ENCODE measurements at regions not wholly inside any gene's neighbourhood (a gene's known extent, or its start where the extent isn't known, plus 50 kb on each side); places are given as distances from the start of the nearest gene placed in this dataset.

DNA sequence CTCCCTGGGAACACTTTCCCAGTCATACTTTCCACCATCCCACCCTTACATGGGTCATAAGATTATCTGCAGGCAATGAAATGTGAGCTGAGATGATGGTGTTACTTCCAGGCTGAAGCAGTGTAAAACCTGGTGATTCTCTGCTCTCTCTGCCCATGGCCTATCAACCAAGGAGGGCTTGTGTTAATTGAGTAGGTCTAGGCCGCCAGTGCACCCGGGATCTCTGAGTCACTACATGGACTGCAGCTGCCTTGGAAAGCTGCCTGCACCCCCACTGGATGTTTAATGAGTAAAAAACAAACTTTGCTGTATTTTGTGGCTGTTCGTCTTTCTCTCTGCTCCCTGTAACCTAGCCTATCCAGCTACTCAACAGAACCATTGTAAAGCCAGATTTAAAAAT, 451.7 kb upstream of the SMIM21 start:
- no peaks in the 10 kb centered on the region for H3K36me3 ChIP-seq (ENCODE audit: control insufficient read depth, insufficient read depth, low read length)
- H3K27me3 ChIP-seq (replicated peaks; ENCODE audit: control insufficient read depth, insufficient read depth, low read length), result no peaks in the 10 kb centered on the region
- H3K4me3 ChIP-seq (replicated peaks; ENCODE audit: low read depth, low read length), result no peak overlapping the region
- TF ChIP-seq CTCF (IDR thresholded peaks at IDR 0.05; ENCODE audit: insufficient read depth, low read length, poor library complexity, severe bottlenecking), result no peak
- DNase-seq (ENCODE audit: extremely low read depth, insufficient read length), result no peak

DNA sequence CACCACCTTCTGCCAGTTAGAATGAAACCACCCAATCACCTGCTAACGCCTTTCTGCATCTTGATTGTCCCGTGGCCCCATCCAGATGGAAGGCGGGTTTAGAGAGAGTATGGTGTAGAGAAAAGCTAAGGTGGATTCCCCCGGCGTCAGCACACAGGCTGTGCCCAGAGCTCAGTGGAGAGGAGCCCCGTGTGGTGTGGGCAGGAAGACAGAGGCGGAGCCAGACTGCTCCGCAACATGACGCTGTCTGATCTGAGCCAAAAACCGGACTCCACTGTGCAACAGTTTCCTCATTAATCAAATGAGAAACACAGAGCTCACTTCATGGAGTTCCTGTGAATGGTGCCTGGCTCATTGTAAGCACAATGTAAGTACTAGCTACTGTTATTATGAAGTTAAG, 448.1 kb upstream of the SMIM21 start:
- TF ChIP-seq CTCF (IDR thresholded peaks at IDR 0.05; ENCODE audit: insufficient read depth, low read length, poor library complexity, severe bottlenecking), result no peak
- DNase-seq (ENCODE audit: extremely low read depth, insufficient read length), result no peak
- no peak overlapping the region for H3K4me3 ChIP-seq (replicated peaks; ENCODE audit: low read depth, low read length)
- H3K36me3 ChIP-seq (ENCODE audit: control insufficient read depth, insufficient read depth, low read length), result no peaks in the 10 kb centered on the region
- no peaks in the 10 kb centered on the region for H3K27me3 ChIP-seq (replicated peaks; ENCODE audit: control insufficient read depth, insufficient read depth, low read length)

- H3K4me3 ChIP-seq (replicated peaks; ENCODE audit: low read depth, low read length), result no peak overlapping the region
- no peak for TF ChIP-seq CTCF (IDR thresholded peaks at IDR 0.05; ENCODE audit: insufficient read depth, low read length, poor library complexity, severe bottlenecking)
- no peaks in the 10 kb centered on the region for H3K27me3 ChIP-seq (replicated peaks; ENCODE audit: control insufficient read depth, insufficient read depth, low read length)
- no peaks in the 10 kb centered on the region for H3K36me3 ChIP-seq (ENCODE audit: control insufficient read depth, insufficient read depth, low read length)
- DNase-seq (ENCODE audit: extremely low read depth, insufficient read length), result no peak
Observed at GRCh38 chr18:75874401-75875089, 447.0 kb upstream of the SMIM21 start.

DNA sequence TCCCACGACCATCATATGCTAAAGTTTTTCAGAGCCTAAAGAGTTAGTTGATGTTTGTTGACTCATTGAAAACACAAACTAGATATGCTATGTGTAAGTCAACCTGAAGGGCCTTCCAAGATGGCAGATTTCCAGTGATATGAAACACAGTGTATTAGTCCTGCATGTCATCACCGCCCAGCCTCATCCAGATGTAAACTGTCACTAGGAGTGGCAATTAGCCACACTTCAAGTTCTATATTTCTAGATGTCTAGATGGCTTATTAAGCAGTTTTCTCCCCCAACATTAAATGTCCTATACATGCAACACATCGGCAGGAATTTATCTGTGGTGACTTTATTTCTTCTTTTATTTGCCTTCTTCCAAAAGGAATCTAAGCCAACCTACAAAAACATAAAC, 444.1 kb upstream of the SMIM21 start:
- no peaks in the 10 kb centered on the region for H3K27me3 ChIP-seq (replicated peaks; ENCODE audit: control insufficient read depth, insufficient read depth, low read length)
- H3K36me3 ChIP-seq (ENCODE audit: control insufficient read depth, insufficient read depth, low read length), result no peaks in the 10 kb centered on the region
- no peak for DNase-seq (ENCODE audit: extremely low read depth, insufficient read length)
- TF ChIP-seq CTCF (IDR thresholded peaks at IDR 0.05; ENCODE audit: insufficient read depth, low read length, poor library complexity, severe bottlenecking), result no peak
- no peak overlapping the region for H3K4me3 ChIP-seq (replicated peaks; ENCODE audit: low read depth, low read length)

DNA sequence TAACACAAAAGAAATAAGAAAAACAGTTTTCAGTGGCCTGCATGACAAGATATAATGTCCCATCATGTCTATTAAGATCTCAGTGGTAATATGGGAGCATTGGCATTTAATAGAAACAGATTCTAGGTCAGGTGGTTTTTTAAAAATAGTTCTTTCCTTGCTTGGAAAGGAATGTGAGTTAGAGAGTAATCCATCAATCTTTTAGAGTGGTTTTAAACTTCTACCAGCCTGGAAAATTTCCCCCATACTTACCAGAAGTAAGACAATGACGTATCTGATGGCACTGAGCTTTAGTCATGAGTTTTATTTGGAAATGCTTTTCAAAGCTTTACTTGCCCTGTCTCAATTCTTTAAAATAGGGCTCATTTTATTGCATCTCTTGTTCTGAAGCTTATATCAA, 441.7 kb upstream of the SMIM21 start:
- Histone ChIP-seq H3K27me3 (replicated peaks; ENCODE audit: control insufficient read depth, insufficient read depth, low read length) (no peaks in the 10 kb centered on the region), H3K36me3 (ENCODE audit: control insufficient read depth, insufficient read depth, low read length) (no peaks in the 10 kb centered on the region), H3K4me3 (replicated peaks; ENCODE audit: low read depth, low read length) (no peak overlapping the region)
- TF ChIP-seq CTCF (IDR thresholded peaks at IDR 0.05; ENCODE audit: insufficient read depth, low read length, poor library complexity, severe bottlenecking), result no peak
- DNase-seq (ENCODE audit: extremely low read depth, insufficient read length), result no peak

GRCh38 chr18:75868031-75868430, 440.5 kb upstream of the SMIM21 start:
- no peaks in the 10 kb centered on the region for H3K27me3 ChIP-seq (replicated peaks; ENCODE audit: control insufficient read depth, insufficient read depth, low read length)
- no peak for DNase-seq (ENCODE audit: extremely low read depth, insufficient read length)
- no peaks in the 10 kb centered on the region for H3K36me3 ChIP-seq (ENCODE audit: control insufficient read depth, insufficient read depth, low read length)
- H3K4me3 ChIP-seq (replicated peaks; ENCODE audit: low read depth, low read length), result no peak overlapping the region
- no peak for TF ChIP-seq CTCF (IDR thresholded peaks at IDR 0.05; ENCODE audit: insufficient read depth, low read length, poor library complexity, severe bottlenecking)
